SK-N-SH (cell line): ENCODE measurements at regions not wholly inside any gene's neighbourhood (a gene's known extent, or its start where the extent isn't known, plus 50 kb on each side); places are given as distances from the start of the nearest gene placed in this dataset.

Source experiments
- CTCF ChIA-PET: fragments of 300-600, 350-600 bp; formaldehyde crosslinking; extraction: SDS; loops from one replicate; lab custom pipeline; 2021; lab: Yijun Ruan, JAX
- POLR2A ChIA-PET: fragments of 350-600 bp; sonication (Branson Sonifier 250); formaldehyde crosslinking; extraction: SDS; loops from one replicate; lab custom pipeline; 2020; ENCODE audit warnings: antibody characterized with exemption, inconsistent platforms; lab: Yijun Ruan, JAX
- DNase-seq: peaks from one replicate; pipeline ENCODE4 v3.0.0; 2012
- H2AFZ ChIP-seq: fragments of 200-600 bp; sonication (generic); 2 replicates; pipeline ENCODE4 v1.8.1; 2016; ENCODE audit warnings: antibody characterized with exemption, mild to moderate bottlenecking, low read depth
- H3F3A ChIP-seq: fragments of 200-600 bp; sonication (generic); replicated peaks from 2 replicates; pipeline ENCODE3; 2016; ENCODE audit warnings: antibody characterized with exemption, mild to moderate bottlenecking; ENCODE audit not compliant: insufficient read depth
- H3K27ac ChIP-seq, 2 experiments: fragments of 200-500 bp in 1 of 2; fragments of 200-600 bp in 1 of 2; sonication (Bioruptor generic) in 1 of 2; sonication (generic), shearing (Covaris generic) in 1 of 2; 2 replicates each; pipeline versions ENCODE4 v1.5.1 to v1.6.1; 2014 to 2016; ENCODE audit warnings: low read depth in 2 of 2, inconsistent platforms in 1 of 2, low read length in 1 of 2, mild to moderate bottlenecking in 1 of 2, mixed read lengths in 1 of 2
- H3K27me3 ChIP-seq: fragments of 200-600 bp; sonication (generic), shearing (Covaris generic); 2 replicates; pipeline ENCODE4 v1.6.1; 2016; ENCODE audit warnings: mixed run types; ENCODE audit not compliant: insufficient read depth
- H3K36me3 ChIP-seq, 2 experiments: fragments of 200-500 bp in 1 of 2; fragments of 200-600 bp in 1 of 2; sonication (Bioruptor generic) in 1 of 2; sonication (generic) in 1 of 2; replicated peaks in 1 of 2; 2 replicates each; pipeline versions ENCODE3 to v1.5.1; 2014 to 2016; ENCODE audit warnings: low read length in 1 of 2, mild to moderate bottlenecking in 1 of 2; ENCODE audit not compliant: insufficient read depth in 2 of 2, control insufficient read depth in 1 of 2
- H3K4me1 ChIP-seq, 2 experiments: fragments of 200-500 bp in 1 of 2; fragments of 200-600 bp in 1 of 2; sonication (Bioruptor generic) in 1 of 2; sonication (generic), shearing (Covaris generic) in 1 of 2; 2 replicates each; pipeline versions ENCODE4 v1.5.1 to v1.6.1; 2014 to 2016; ENCODE audit warnings: low read depth in 1 of 2, low read length in 1 of 2, mixed run types in 1 of 2; ENCODE audit not compliant: insufficient read depth in 2 of 2, control insufficient read depth in 1 of 2
- H3K4me2 ChIP-seq: fragments of 200-600 bp; sonication (generic), shearing (Covaris generic); 2 replicates; pipeline ENCODE4 v1.6.1; 2017; ENCODE audit warnings: mixed run types
- H3K4me3 ChIP-seq, 2 experiments: fragments of 200-500 bp in 1 of 2; fragments of 200-600 bp in 1 of 2; sonication (Bioruptor generic) in 1 of 2; sonication (generic), shearing (Covaris generic) in 1 of 2; 2 replicates each; pipeline versions ENCODE4 v1.5.1 to v1.8.1; 2014 to 2016; ENCODE audit warnings: low read depth in 2 of 2, inconsistent platforms in 1 of 2, low read length in 1 of 2, mild to moderate bottlenecking in 1 of 2, mixed read lengths in 1 of 2, moderate library complexity in 1 of 2
- H3K79me2 ChIP-seq: fragments of 200-600 bp; sonication (generic); 2 replicates; pipeline ENCODE4 v1.8.1; 2017; ENCODE audit warnings: mild to moderate bottlenecking; ENCODE audit not compliant: insufficient read depth
- H3K9ac ChIP-seq: fragments of 200-600 bp; sonication (generic); 2 replicates; pipeline ENCODE4 v1.6.1; 2017; ENCODE audit warnings: mixed run types
- H3K9me2 ChIP-seq: fragments of 200-600 bp; sonication (generic); 2 replicates; pipeline ENCODE4 v1.6.1; 2017; ENCODE audit warnings: mixed run types
- H3K9me3 ChIP-seq: fragments of 200-600 bp; sonication (generic); 2 replicates; pipeline ENCODE4 v1.6.1; 2017; ENCODE audit warnings: mixed run types, mild to moderate bottlenecking, moderate library complexity
- H4K20me1 ChIP-seq: fragments of 200-600 bp; sonication (generic); 2 replicates; pipeline ENCODE4 v1.6.1; 2017; ENCODE audit warnings: mild to moderate bottlenecking, mixed run types; ENCODE audit not compliant: insufficient read depth
- EZH2phosphoT487 ChIP-seq: fragments of 200-600 bp; sonication (generic); IDR thresholded peaks from 2 replicates; pipeline ENCODE4 v1.6.1; 2017; ENCODE audit warnings: low read depth, mixed run types, mild to moderate bottlenecking, antibody characterized with exemption, moderate library complexity, borderline replicate concordance
- FOSL2 ChIP-seq: IDR thresholded peaks from 2 replicates; pipeline ENCODE4 v1.4.0; 2012; ENCODE audit warnings: low read depth, mild to moderate bottlenecking, moderate library complexity, borderline replicate concordance
- FOXJ3 ChIP-seq: sonication (generic); formaldehyde crosslinking; IDR thresholded peaks from 2 replicates; pipeline ENCODE4 v1.5.1; 2020; ENCODE audit warnings: mild to moderate bottlenecking, missing genetic modification reagents
- GABPA ChIP-seq: IDR thresholded peaks from 2 replicates; pipeline ENCODE4 v1.4.0; 2012; ENCODE audit warnings: low read depth, mild to moderate bottlenecking
- JUND ChIP-seq: IDR thresholded peaks from 2 replicates; pipeline ENCODE4 v1.4.0; 2012
- MAX ChIP-seq: IDR thresholded peaks from 2 replicates; pipeline ENCODE4 v1.4.0; 2012; ENCODE audit warnings: low read depth
- NFIC ChIP-seq: IDR thresholded peaks from 2 replicates; pipeline ENCODE4 v1.4.0; 2012; ENCODE audit warnings: borderline replicate concordance
- NRF1 ChIP-seq: IDR thresholded peaks from 2 replicates; pipeline ENCODE4 v1.6.1; 2012; ENCODE audit warnings: low read depth, mild to moderate bottlenecking, low read length
- PBX3 ChIP-seq: IDR thresholded peaks from 2 replicates; pipeline ENCODE4; 2012
- POLR2AphosphoS5 ChIP-seq: IDR thresholded peaks from 2 replicates; pipeline ENCODE4 v1.6.1; 2012; ENCODE audit warnings: low read depth, low read length
- RAD21 ChIP-seq: IDR thresholded peaks from 2 replicates; pipeline ENCODE4 v1.6.1; 2012; ENCODE audit warnings: mild to moderate bottlenecking, low read length
- RCOR1 ChIP-seq: fragments of 150-350 bp; IDR thresholded peaks from 2 replicates; pipeline ENCODE4 v1.6.1; 2017; ENCODE audit warnings: antibody characterized with exemption, low read length
- RFX5 ChIP-seq: IDR thresholded peaks from 2 replicates; pipeline ENCODE4 v1.6.1; 2012; ENCODE audit warnings: mild to moderate bottlenecking, improper control_type of control experiment, low read length
- SIN3A ChIP-seq: IDR thresholded peaks from 2 replicates; pipeline ENCODE4 v1.6.1; 2012; ENCODE audit warnings: low read depth, mild to moderate bottlenecking, low read length, moderate library complexity, borderline replicate concordance
- SMC3 ChIP-seq: IDR thresholded peaks from 2 replicates; pipeline ENCODE4 v1.6.1; 2012; ENCODE audit warnings: low read depth, low read length, improper control_type of control experiment
- TAF1 ChIP-seq: IDR thresholded peaks from 2 replicates; pipeline ENCODE4 v1.6.1; 2012; ENCODE audit warnings: low read depth, mild to moderate bottlenecking, low read length, moderate library complexity, borderline replicate concordance
- TCF12 ChIP-seq: IDR thresholded peaks from 2 replicates; pipeline ENCODE4 v1.4.0; 2012
- YY1 ChIP-seq: IDR thresholded peaks from 2 replicates; pipeline ENCODE4 v1.4.0; 2012; ENCODE audit warnings: low read depth, mild to moderate bottlenecking
- WGBS: methylation state at CpG from one replicate; pipeline ENCODE4 v1.1.6; 2017; ENCODE audit warnings: low lambda C conversion rate; 5-methylcytosine and 5-hydroxymethylcytosine counted together

- Histone ChIP-seq H3K9me2 (no peaks in the 10 kb centered on the region), H2AFZ (no peak overlapping the region), H3K4me2 (no peak overlapping the region), H3K4me1 (no peaks in the 10 kb centered on the region; a peak in 1 of 4 replicates), H3F3A (no peaks in the 10 kb centered on the region), H3K27me3 (no peaks in the 10 kb centered on the region), H3K4me3 (no peak overlapping the region), H3K27ac (no peak overlapping the region), H4K20me1 (no peaks in the 10 kb centered on the region), H3K36me3 (no peaks in the 10 kb centered on the region), H3K9me3 (no peaks in the 10 kb centered on the region), H3K79me2 (no peaks in the 10 kb centered on the region), H3K9ac (no peak overlapping the region)
- TF ChIP-seq EZH2phosphoT487 (no peak), RFX5 (no peak), SMC3 (no peak), JUND (no peak), MAX (no peak), POLR2AphosphoS5 (no peak), RAD21 (no peak), NFIC (no peak), NRF1 (no peak), FOXJ3 (CRISPR knock-in tag) (no peak), TCF12 (no peak), PBX3 (no peak), TAF1 (no peak)
- POLR2A ChIA-PET = no interaction called here
- CTCF ChIA-PET = interaction anchor here (1.0 to 1.8 kb wide), 2 partner anchors 97 to 151 kb away, joined by 3 to 5 read pairs; no protein-coding TSS in a partner anchor
- no peak for DNase-seq
Measured at GRCh38 chr20:39117491-39117890, 155.3 kb downstream of the DHX35 start.

- H2AFZ ChIP-seq = no peak overlapping the region
- no peak overlapping the region for H3K27ac ChIP-seq
- DNase-seq = no peak
- H3F3A ChIP-seq = no peaks in the 10 kb centered on the region
- no peaks in the 10 kb centered on the region for H3K9me3 ChIP-seq
- H3K4me2 ChIP-seq = no peak overlapping the region
- H3K4me1 ChIP-seq = peaks cover 0 to 4% of the 10 kb centered on the region in 2 experiments; a peak in 1 of 4 replicates
- H3K79me2 ChIP-seq = no peaks in the 10 kb centered on the region
- CTCF ChIA-PET = interaction anchor here (0.7 to 1.4 kb wide), 4 partner anchors 66 to 314 kb away, joined by 3 to 4 read pairs (median 3); no protein-coding TSS in a partner anchor
- H4K20me1 ChIP-seq = no peaks in the 10 kb centered on the region
- no peak overlapping the region for H3K4me3 ChIP-seq
- POLR2A ChIA-PET = no interaction called here
- no peak overlapping the region for H3K9ac ChIP-seq
- no peaks in the 10 kb centered on the region for H3K27me3 ChIP-seq
- no peaks in the 10 kb centered on the region for H3K36me3 ChIP-seq
- TF ChIP-seq TAF1 (no peak), NRF1 (no peak), POLR2AphosphoS5 (no peak), RAD21 (no peak), YY1 (no peak), GABPA (no peak), FOXJ3 (CRISPR knock-in tag) (no peak), SIN3A (no peak), MAX (no peak), FOSL2 (no peak), RCOR1 (no peak)
- no peaks in the 10 kb centered on the region for H3K9me2 ChIP-seq
- 28% methylated on average over 2 of the region's 2 CpGs for WGBS
Measured at GRCh38 chr20:39116020-39116419, 153.9 kb downstream of the DHX35 start.
